ENCODE measurements at regions not wholly inside any gene's neighbourhood (a gene's known extent, or its start where the extent isn't known, plus 50 kb on each side); places are given as distances from the start of the nearest gene placed in this dataset.

DNA sequence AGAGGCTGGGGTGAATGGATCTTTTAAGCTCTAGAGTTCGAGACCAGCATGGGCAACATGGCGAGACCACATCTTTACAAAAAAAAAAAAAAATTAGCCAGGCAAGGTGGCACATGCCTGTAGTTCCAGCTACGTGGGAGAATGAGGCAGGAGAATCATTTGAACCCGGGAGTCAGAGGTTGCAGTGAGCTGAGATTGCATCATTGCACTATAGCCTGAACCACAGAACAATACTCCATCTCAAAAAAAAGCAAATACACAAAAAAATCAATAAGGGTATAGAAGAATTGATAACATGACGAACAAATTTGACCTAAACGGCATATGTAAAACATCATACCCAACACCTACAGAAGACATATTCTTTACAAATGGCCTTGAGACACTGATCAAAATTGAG, 668.4 kb downstream of the MECOM start:
- H3K27me3 ChIP-seq (ENCODE audit: insufficient read depth, poor library complexity, severe bottlenecking), result no peaks in the 10 kb centered on the region
- no peak for DNase-seq (ENCODE audit: low read depth in 1 of 2, low spot score in 1 of 2)
- no peak for TF ChIP-seq REST (IDR thresholded peaks at IDR 0.05; ENCODE audit: insufficient replicate concordance, low read depth)
- no peak for TF ChIP-seq GABPA (IDR thresholded peaks at IDR 0.05; ENCODE audit: low read depth)
- no peak for TF ChIP-seq CTCF (IDR thresholded peaks at IDR 0.05; ENCODE audit: insufficient read depth, low read length)
- no peak for TF ChIP-seq SPI1 (IDR thresholded peaks at IDR 0.05; ENCODE audit: borderline replicate concordance, low read depth)
- TF ChIP-seq POLR2AphosphoS5 (IDR thresholded peaks at IDR 0.05; ENCODE audit: low read depth), result no peak

GRCh38 chr3:168991803-168992202, 671.7 kb downstream of the MECOM start:
- H3K4me3 ChIP-seq (replicated peaks; ENCODE audit: insufficient read depth, low read length), result no peak overlapping the region
- no peak for TF ChIP-seq CTCF (IDR thresholded peaks at IDR 0.05; ENCODE audit: insufficient read depth, low read length)
- no peak for TF ChIP-seq POLR2AphosphoS5 (IDR thresholded peaks at IDR 0.05; ENCODE audit: low read depth)
- TF ChIP-seq REST (IDR thresholded peaks at IDR 0.05; ENCODE audit: insufficient replicate concordance, low read depth), result no peak
- TF ChIP-seq SPI1 (IDR thresholded peaks at IDR 0.05; ENCODE audit: borderline replicate concordance, low read depth), result no peak
- H3K27ac ChIP-seq (replicated peaks), result no peak overlapping the region
- DNase-seq (ENCODE audit: low read depth in 1 of 2, low spot score in 1 of 2), result no peak
- H3K27me3 ChIP-seq (ENCODE audit: insufficient read depth, poor library complexity, severe bottlenecking), result no peaks in the 10 kb centered on the region

More for the DNA sequence above, 668.4 kb downstream of the MECOM start:
- H3K27ac ChIP-seq (replicated peaks), result no peak overlapping the region
- H3K4me3 ChIP-seq (replicated peaks; ENCODE audit: insufficient read depth, low read length), result no peak overlapping the region

DNA sequence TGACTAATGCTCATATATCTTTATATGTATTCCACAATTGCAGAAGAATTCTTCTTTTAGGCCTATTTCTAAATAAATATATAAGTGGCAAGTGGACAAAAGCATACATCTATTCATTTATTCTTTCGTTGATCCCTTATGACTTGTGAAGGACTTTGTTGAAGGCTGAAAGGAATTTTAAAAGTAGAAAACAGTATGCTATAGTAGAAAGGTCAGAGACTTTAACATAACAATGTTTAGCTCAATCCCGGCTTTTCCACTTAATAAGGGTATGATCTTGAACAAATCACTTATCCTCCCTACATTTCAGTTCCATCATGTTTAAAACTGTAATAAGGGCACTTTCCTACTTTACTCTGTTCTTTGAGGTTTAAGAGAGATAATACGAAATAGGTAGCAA, 672.9 kb downstream of the MECOM start:
- DNase-seq (ENCODE audit: low read depth in 1 of 2, low spot score in 1 of 2), result no peak
- no peak overlapping the region for H3K27ac ChIP-seq (replicated peaks)
- H3K27me3 ChIP-seq (ENCODE audit: insufficient read depth, poor library complexity, severe bottlenecking), result no peaks in the 10 kb centered on the region
- no peak for TF ChIP-seq SPI1 (IDR thresholded peaks at IDR 0.05; ENCODE audit: borderline replicate concordance, low read depth)
- TF ChIP-seq POLR2AphosphoS5 (IDR thresholded peaks at IDR 0.05; ENCODE audit: low read depth), result no peak
- no peak for TF ChIP-seq GABPA (IDR thresholded peaks at IDR 0.05; ENCODE audit: low read depth)
- TF ChIP-seq REST (IDR thresholded peaks at IDR 0.05; ENCODE audit: insufficient replicate concordance, low read depth), result no peak
- no peak for TF ChIP-seq CTCF (IDR thresholded peaks at IDR 0.05; ENCODE audit: insufficient read depth, low read length)
- H3K4me3 ChIP-seq (replicated peaks; ENCODE audit: insufficient read depth, low read length), result no peak overlapping the region

All from HL-60 (cell line).